Activated CD8-positive, alpha-beta T cell treated with anti-CD3 and anti-CD28 coated beads, Interleukin-2, amount 10 ng/mL, durations not matched to agents 7 days and 5 days (primary cell): ENCODE measurements at regions not wholly inside any gene's neighbourhood (a gene's known extent, or its start where the extent isn't known, plus 50 kb on each side); places are given as distances from the start of the nearest gene placed in this dataset.
"Not testable (repeated sequence)": the region's sequence is repeated elsewhere in the genome, so short reads cannot be mapped to it uniquely, and the experiment has no call there.

Experiments used
- ATAC-seq: fragments of 150-1000 bp; cut with Tn5 transposase; one replicate; pipeline ENCODE4 v1.10.0; 2021; ENCODE audit warnings: moderate library complexity
- CTCF ChIA-PET: fragments of 350-600 bp; sonication (Branson Sonifier 250); formaldehyde crosslinking; loops from one replicate; lab custom pipeline; 2021; ENCODE audit warnings: antibody characterized with exemption; lab: Charles Lee
- POLR2A ChIA-PET: fragments of 350-600 bp; sonication (Branson Sonifier 250); formaldehyde crosslinking; loops from one replicate; lab custom pipeline; 2021; ENCODE audit warnings: antibody characterized with exemption; lab: Charles Lee
- DNase-seq: peaks from one replicate; pipeline ENCODE4 v3.0.0-alpha.2; 2020
- H3K27ac Mint-ChIP-seq: one replicate; pipeline ENCODE4 v1.8.0; 2021; ENCODE audit warnings: mild to moderate bottlenecking, mixed read lengths
- H3K27me3 Mint-ChIP-seq: one replicate; pipeline ENCODE4 v1.8.0; 2021; ENCODE audit warnings: low read depth, mixed read lengths
- H3K36me3 Mint-ChIP-seq: one replicate; pipeline ENCODE4 v1.8.0; 2021; ENCODE audit warnings: low read depth, mixed read lengths
- H3K4me1 Mint-ChIP-seq: one replicate; pipeline ENCODE4 v1.8.0; 2021; ENCODE audit warnings: low read depth, mixed read lengths
- H3K4me3 Mint-ChIP-seq: one replicate; pipeline ENCODE4 v1.8.0; 2021; ENCODE audit warnings: mild to moderate bottlenecking, mixed read lengths
- H3K9me3 Mint-ChIP-seq: one replicate; pipeline ENCODE4 v1.8.0; 2022; ENCODE audit warnings: mixed read lengths; ENCODE audit not compliant: insufficient read depth

GRCh38 chr9:107784235-107784958 is 294.8 kb upstream of the KLF4 start:
- H3K9me3 Mint-ChIP-seq: no peaks in the 10 kb centered on the region
- DNase-seq (no peak), ATAC-seq (no peak)
- H3K4me1 Mint-ChIP-seq: no peaks in the 10 kb centered on the region
- CTCF ChIA-PET: no interaction called here
- H3K36me3 Mint-ChIP-seq: no peaks in the 10 kb centered on the region
- no peaks in the 10 kb centered on the region for H3K27me3 Mint-ChIP-seq
- POLR2A ChIA-PET: no interaction called here
- H3K27ac Mint-ChIP-seq: no peak overlapping the region
- no peak overlapping the region for H3K4me3 Mint-ChIP-seq

- ChIA-PET POLR2A (no interaction called here), CTCF (no interaction called here)
- Mint-ChIP-seq H3K36me3 (no peaks in the 10 kb centered on the region), H3K4me3 (no peak overlapping the region), H3K9me3 (no peaks in the 10 kb centered on the region), H3K27me3 (no peaks in the 10 kb centered on the region), H3K27ac (no peak overlapping the region), H3K4me1 (no peaks in the 10 kb centered on the region)
- no peak for DNase-seq
- no peak for ATAC-seq
Observed at GRCh38 chr9:107782789-107783188, 293.2 kb upstream of the KLF4 start.

- no peak overlapping the region for H3K27ac Mint-ChIP-seq
- CTCF ChIA-PET: no interaction called here
- DNase-seq: no peak
- H3K9me3 Mint-ChIP-seq: no peaks in the 10 kb centered on the region
- POLR2A ChIA-PET: no interaction called here
- no peaks in the 10 kb centered on the region for H3K27me3 Mint-ChIP-seq
- no peak overlapping the region for H3K4me3 Mint-ChIP-seq
- H3K4me1 Mint-ChIP-seq: no peaks in the 10 kb centered on the region
- no peaks in the 10 kb centered on the region for H3K36me3 Mint-ChIP-seq
- ATAC-seq: no peak
Observed at GRCh38 chr9:107782381-107782780, 292.8 kb upstream of the KLF4 start.

GRCh38 chr9:107780960-107781359 is 291.4 kb upstream of the KLF4 start:
- ATAC-seq: no peak
- H3K9me3 Mint-ChIP-seq: no peaks in the 10 kb centered on the region
- no peaks in the 10 kb centered on the region for H3K4me1 Mint-ChIP-seq
- no peak for DNase-seq
- POLR2A ChIA-PET: interaction anchor here (0.6 kb wide), 1 partner anchor 105 kb away, joined by 6 read pairs; no protein-coding TSS in a partner anchor
- H3K27ac Mint-ChIP-seq: no peak overlapping the region
- H3K27me3 Mint-ChIP-seq: no peaks in the 10 kb centered on the region
- no peaks in the 10 kb centered on the region for H3K36me3 Mint-ChIP-seq
- CTCF ChIA-PET: no interaction called here
- H3K4me3 Mint-ChIP-seq: no peak overlapping the region

GRCh38 chr9:107779731-107780130 is 290.2 kb upstream of the KLF4 start:
- Mint-ChIP-seq H3K4me3 (no peak overlapping the region), H3K36me3 (no peaks in the 10 kb centered on the region), H3K27me3 (no peaks in the 10 kb centered on the region), H3K9me3 (no peaks in the 10 kb centered on the region), H3K27ac (no peak overlapping the region), H3K4me1 (no peaks in the 10 kb centered on the region)
- CTCF ChIA-PET: interaction anchor here (0.6 kb wide), 1 partner anchor 359 kb away, joined by 3 read pairs; no protein-coding TSS in a partner anchor
- ATAC-seq (no peak), DNase-seq (no peak)
- POLR2A ChIA-PET: no interaction called here

GRCh38 chr9:107778661-107779060 is 289.1 kb upstream of the KLF4 start:
- POLR2A ChIA-PET: no interaction called here
- no peak overlapping the region for H3K27ac Mint-ChIP-seq
- no peak for DNase-seq
- no peaks in the 10 kb centered on the region for H3K27me3 Mint-ChIP-seq
- no peaks in the 10 kb centered on the region for H3K4me1 Mint-ChIP-seq
- no peaks in the 10 kb centered on the region for H3K9me3 Mint-ChIP-seq
- CTCF ChIA-PET: no interaction called here
- H3K4me3 Mint-ChIP-seq: no peak overlapping the region
- no peaks in the 10 kb centered on the region for H3K36me3 Mint-ChIP-seq
- no peak for ATAC-seq

GRCh38 chr9:107774099-107774498 is 284.5 kb upstream of the KLF4 start:
- not testable (repeated sequence) for DNase-seq

GRCh38 chr9:107772988-107773387 is 283.4 kb upstream of the KLF4 start:
- ChIA-PET POLR2A (no interaction called here), CTCF (no interaction called here)
- Mint-ChIP-seq H3K9me3 (no peaks in the 10 kb centered on the region), H3K27me3 (no peaks in the 10 kb centered on the region), H3K27ac (no peak overlapping the region), H3K36me3 (no peaks in the 10 kb centered on the region), H3K4me1 (no peaks in the 10 kb centered on the region), H3K4me3 (no peak overlapping the region)
- DNase-seq: no peak
- ATAC-seq: no peak

More at GRCh38 chr9:107774099-107774498, 284.5 kb upstream of the KLF4 start:
- H3K4me3 Mint-ChIP-seq, CTCF ChIA-PET, POLR2A ChIA-PET, ATAC-seq, H3K36me3 Mint-ChIP-seq, H3K9me3 Mint-ChIP-seq, H3K27ac Mint-ChIP-seq, H3K4me1 Mint-ChIP-seq, H3K27me3 Mint-ChIP-seq: not testable (repeated sequence)

GRCh38 chr9:107770716-107771115 is 281.1 kb upstream of the KLF4 start:
- Mint-ChIP-seq H3K27me3 (no peaks in the 10 kb centered on the region), H3K4me3 (no peak overlapping the region), H3K36me3 (no peaks in the 10 kb centered on the region), H3K9me3 (no peaks in the 10 kb centered on the region), H3K27ac (no peak overlapping the region), H3K4me1 (no peaks in the 10 kb centered on the region)
- no peak for DNase-seq
- no peak for ATAC-seq
- POLR2A ChIA-PET: no interaction called here
- CTCF ChIA-PET: no interaction called here

- no peak for DNase-seq
- no peaks in the 10 kb centered on the region for H3K4me1 Mint-ChIP-seq
Observed at GRCh38 chr9:107768224-107768623, 278.7 kb upstream of the KLF4 start.

GRCh38 chr9:107767711-107768110 is 278.1 kb upstream of the KLF4 start:
- DNase-seq: no peak
- ChIA-PET POLR2A (no interaction called here), CTCF (no interaction called here)
- Mint-ChIP-seq H3K27me3 (no peaks in the 10 kb centered on the region), H3K36me3 (no peaks in the 10 kb centered on the region), H3K9me3 (no peaks in the 10 kb centered on the region), H3K4me1 (no peaks in the 10 kb centered on the region), H3K4me3 (no peak overlapping the region), H3K27ac (no peak overlapping the region)
- no peak for ATAC-seq

More at GRCh38 chr9:107768224-107768623, 278.7 kb upstream of the KLF4 start:
- no peak for ATAC-seq
- no peaks in the 10 kb centered on the region for H3K27me3 Mint-ChIP-seq
- no peak overlapping the region for H3K4me3 Mint-ChIP-seq
- H3K9me3 Mint-ChIP-seq: no peaks in the 10 kb centered on the region
- H3K27ac Mint-ChIP-seq: no peak overlapping the region
- H3K36me3 Mint-ChIP-seq: no peaks in the 10 kb centered on the region
- ChIA-PET POLR2A (no interaction called here), CTCF (no interaction called here)

GRCh38 chr9:107763469-107763868 is 273.9 kb upstream of the KLF4 start:
- H3K27ac Mint-ChIP-seq, H3K36me3 Mint-ChIP-seq, CTCF ChIA-PET, H3K9me3 Mint-ChIP-seq, POLR2A ChIA-PET, ATAC-seq, H3K27me3 Mint-ChIP-seq, H3K4me3 Mint-ChIP-seq, H3K4me1 Mint-ChIP-seq, DNase-seq: not testable (repeated sequence)

GRCh38 chr9:107761307-107761706 is 271.7 kb upstream of the KLF4 start:
- H3K9me3 Mint-ChIP-seq: peaks cover 3% of the 10 kb centered on the region
- no peak overlapping the region for H3K27ac Mint-ChIP-seq
- H3K4me3 Mint-ChIP-seq: no peak overlapping the region
- no peaks in the 10 kb centered on the region for H3K4me1 Mint-ChIP-seq
- no peaks in the 10 kb centered on the region for H3K36me3 Mint-ChIP-seq
- DNase-seq (no peak), ATAC-seq (no peak)
- ChIA-PET POLR2A (no interaction called here), CTCF (no interaction called here)
- no peaks in the 10 kb centered on the region for H3K27me3 Mint-ChIP-seq
